ENCODE measurements at regions not wholly inside any gene's neighbourhood (a gene's known extent, or its start where the extent isn't known, plus 50 kb on each side); places are given as distances from the start of the nearest gene placed in this dataset.

- DNase-seq (ENCODE audit: low read depth in 2 of 2): no peak
These were observed 262.0 kb upstream of the PREP start for GRCh38 chr6:105664931-105665330.

- DNase-seq (ENCODE audit: low read depth in 2 of 2): no peak
These were observed 249.1 kb upstream of the PREP start for GRCh38 chr6:105651969-105652368.

GRCh38 chr6:105650347-105650746 lies 247.5 kb upstream of the PREP start:
- DNase-seq (ENCODE audit: low read depth in 2 of 2): no peak

- no peak for DNase-seq (ENCODE audit: low read depth in 2 of 2)
These were observed 246.3 kb upstream of the PREP start for GRCh38 chr6:105649192-105649591.

GRCh38 chr6:105648276-105648675 lies 245.4 kb upstream of the PREP start:
- DNase-seq (ENCODE audit: low read depth in 2 of 2): no peak

- DNase-seq (ENCODE audit: low read depth in 2 of 2): no peak
These were observed 243.5 kb upstream of the PREP start for GRCh38 chr6:105646391-105646867.

- no peak for DNase-seq (ENCODE audit: low read depth in 2 of 2)
These were observed 243.1 kb upstream of the PREP start for GRCh38 chr6:105645958-105646357.

- no peak for DNase-seq (ENCODE audit: low read depth in 2 of 2)
These were observed 242.3 kb upstream of the PREP start for GRCh38 chr6:105645156-105645555.

GRCh38 chr6:105644691-105645090 lies 241.8 kb upstream of the PREP start:
- DNase-seq (ENCODE audit: low read depth in 2 of 2): no peak

- no peak for DNase-seq (ENCODE audit: low read depth in 2 of 2)
These were observed 241.2 kb upstream of the PREP start for GRCh38 chr6:105644073-105644489.

- peak; percentile 47 to 52 for DNase-seq (ENCODE audit: low read depth in 2 of 2)
These were observed 239.8 kb upstream of the PREP start for GRCh38 chr6:105642708-105643107.

- DNase-seq (ENCODE audit: low read depth in 2 of 2): no peak
These were observed 238.6 kb upstream of the PREP start for GRCh38 chr6:105641504-105641903.

- DNase-seq (ENCODE audit: low read depth in 2 of 2): no peak
These were observed 236.2 kb upstream of the PREP start for GRCh38 chr6:105639124-105639523.

GRCh38 chr6:105633814-105634213 lies 230.9 kb upstream of the PREP start:
- DNase-seq (ENCODE audit: low read depth in 2 of 2): no peak

- no peak for DNase-seq (ENCODE audit: low read depth in 2 of 2)
These were observed 225.4 kb upstream of the PREP start for GRCh38 chr6:105628156-105628860.

- DNase-seq (ENCODE audit: low read depth in 2 of 2): no peak
These were observed 223.6 kb upstream of the PREP start for GRCh38 chr6:105626295-105627158.

GRCh38 chr6:105624021-105624420 lies 221.1 kb upstream of the PREP start:
- DNase-seq (ENCODE audit: low read depth in 2 of 2): no peak

- DNase-seq (ENCODE audit: low read depth in 2 of 2): no peak
These were observed 219.3 kb upstream of the PREP start for GRCh38 chr6:105622226-105622625.

GRCh38 chr6:105621564-105622175 lies 218.8 kb upstream of the PREP start:
- DNase-seq (ENCODE audit: low read depth in 2 of 2): no peak

- DNase-seq (ENCODE audit: low read depth in 2 of 2): no peak
These were observed 218.0 kb upstream of the PREP start for GRCh38 chr6:105620878-105621277.

- DNase-seq (ENCODE audit: low read depth in 2 of 2): no peak
These were observed 217.3 kb upstream of the PREP start for GRCh38 chr6:105619971-105620741.

- DNase-seq (ENCODE audit: low read depth in 2 of 2): no peak
These were observed 215.4 kb upstream of the PREP start for GRCh38 chr6:105618247-105618646.
